ENCODE measurements at regions not wholly inside any gene's neighbourhood (a gene's known extent, or its start where the extent isn't known, plus 50 kb on each side); places are given as distances from the start of the nearest gene placed in this dataset.

- no peak overlapping the region for H3K4me3 ChIP-seq (ENCODE audit: low read length)
- no peak for TF ChIP-seq CTCF (IDR thresholded peaks at IDR 0.05; ENCODE audit: insufficient read depth, low read depth, low read length, missing control alignments)
- no peak for DNase-seq (ENCODE audit: low read depth)
Observed at GRCh38 chr2:129656081-129656598, 323.3 kb upstream of the RAB6C start.

- H3K4me3 ChIP-seq (ENCODE audit: low read length), result no peak overlapping the region
- no peak for DNase-seq (ENCODE audit: low read depth)
- TF ChIP-seq CTCF (IDR thresholded peaks at IDR 0.05; ENCODE audit: insufficient read depth, low read depth, low read length, missing control alignments), result no peak
Observed at GRCh38 chr2:129658430-129658829, 321.0 kb upstream of the RAB6C start.

- H3K4me3 ChIP-seq (ENCODE audit: low read length), result no peak overlapping the region
- DNase-seq (ENCODE audit: low read depth), result no peak
- no peak for TF ChIP-seq CTCF (IDR thresholded peaks at IDR 0.05; ENCODE audit: insufficient read depth, low read depth, low read length, missing control alignments)
Observed at GRCh38 chr2:129661935-129662334, 317.5 kb upstream of the RAB6C start.

- no peak overlapping the region for H3K4me3 ChIP-seq (ENCODE audit: low read length)
- no peak for TF ChIP-seq CTCF (IDR thresholded peaks at IDR 0.05; ENCODE audit: insufficient read depth, low read depth, low read length, missing control alignments)
- no peak for DNase-seq (ENCODE audit: low read depth)
Observed at GRCh38 chr2:129667577-129667976, 311.9 kb upstream of the RAB6C start.

- TF ChIP-seq CTCF (IDR thresholded peaks at IDR 0.05; ENCODE audit: insufficient read depth, low read depth, low read length, missing control alignments), result no peak
Observed at GRCh38 chr2:129672521-129672920, 306.9 kb upstream of the RAB6C start.

GRCh38 chr2:129673234-129673633 lies 306.2 kb upstream of the RAB6C start:
- DNase-seq (ENCODE audit: low read depth), result no peak
- H3K4me3 ChIP-seq (ENCODE audit: low read length), result no peak overlapping the region
- TF ChIP-seq CTCF (IDR thresholded peaks at IDR 0.05; ENCODE audit: insufficient read depth, low read depth, low read length, missing control alignments), result no peak

More at GRCh38 chr2:129672521-129672920, 306.9 kb upstream of the RAB6C start:
- H3K4me3 ChIP-seq (ENCODE audit: low read length), result no peak overlapping the region
- DNase-seq (ENCODE audit: low read depth), result no peak

Measured in epithelial cell of esophagus (primary cell).